Prostate gland (tissue), 2 donors: ENCODE measurements at regions not wholly inside any gene's neighbourhood (a gene's known extent, or its start where the extent isn't known, plus 50 kb on each side); places are given as distances from the start of the nearest gene placed in this dataset.

Experiments used
- DNase-seq: peaks from one replicate; pipeline ENCODE4 v3.0.0-alpha.2; 2019; ENCODE audit warnings: low spot score
- H3K27ac ChIP-seq, 2 donors: fragments of 200-600 bp; sonication (generic); 2 replicates each; pipeline ENCODE4 v1.5.1; 2017 to 2019
- H3K27me3 ChIP-seq: fragments of 200-600 bp; sonication (generic); replicated peaks from 2 replicates; pipeline ENCODE4 v1.5.1; 2019; ENCODE audit not compliant: insufficient read depth
- H3K36me3 ChIP-seq, 2 donors: fragments of 200-600 bp; sonication (generic); 1 replicate in 1 of 2; 2 replicates in 1 of 2; pipeline versions ENCODE4 v1.5.1 to v1.8.1; 2017 to 2019
- H3K4me1 ChIP-seq: fragments of 200-600 bp; sonication (generic); replicated peaks from 2 replicates; pipeline ENCODE4 v1.5.1; 2019
- H3K4me3 ChIP-seq, 2 donors: fragments of 200-600 bp; sonication (generic); 2 replicates each; pipeline ENCODE4 v1.5.1; 2017 to 2019
- H3K9me3 ChIP-seq: fragments of 200-600 bp; sonication (generic); 2 replicates; pipeline ENCODE4 v1.5.1; 2017
- POLR2A ChIP-seq: fragments of 450-650 bp; IDR thresholded peaks from one replicate; pipeline ENCODE4 v1.6.1; 2016; ENCODE audit warnings: antibody characterized with exemption, mild to moderate bottlenecking
- POLR2AphosphoS5 ChIP-seq: sonication (generic); formaldehyde crosslinking; IDR thresholded peaks from one replicate; pipeline ENCODE4 v1.6.1; 2017; ENCODE audit warnings: antibody characterized with exemption
- WGBS: methylation state at CpG from one replicate; pipeline ENCODE4 v1.1.5; 2018; 5-methylcytosine and 5-hydroxymethylcytosine counted together
- intact Hi-C: fragments of 100-400 bp; cut with DNase I; formaldehyde crosslinking; loops from one replicate; pipeline ENCODE4 v1.14.2; 2022
- TF ChIP-seq, protein P1 (sequence below), 4 experiments: fragments of 200-600 bp in 2 of 4; fragments of 450-650 bp in 2 of 4; sonication (generic) in 2 of 4; IDR thresholded peaks; 1 replicate in 3 of 4; 2 replicates in 1 of 4; pipeline ENCODE4 v1.5.1; 2016 to 2019; ENCODE audit warnings: antibody characterized with exemption in 4 of 4, mild to moderate bottlenecking in 2 of 4, moderate library complexity in 2 of 4

DNA sequence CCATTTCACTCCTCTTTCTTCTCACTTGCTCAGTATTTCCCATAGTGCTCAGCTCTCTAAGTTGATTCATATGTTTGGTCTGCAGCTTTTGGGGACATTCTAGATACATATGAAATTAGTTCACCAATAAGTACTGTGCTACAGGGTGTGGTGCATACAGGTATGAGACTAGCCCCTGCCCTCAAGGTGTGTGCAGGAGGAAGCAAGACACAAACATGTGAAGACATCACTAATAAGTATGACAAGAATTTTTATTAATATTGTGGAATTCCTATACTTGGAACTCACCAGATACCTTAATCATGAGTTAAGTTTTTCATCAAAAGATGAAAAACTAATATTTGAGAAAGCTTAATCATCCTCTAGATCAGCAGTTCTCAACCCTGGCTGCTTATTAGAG, 505.2 kb downstream of the ZNF674 start:
- H3K4me3 ChIP-seq = no peak overlapping the region
- no peaks in the 10 kb centered on the region for H3K9me3 ChIP-seq
- H3K36me3 ChIP-seq = no peaks in the 10 kb centered on the region
- TF ChIP-seq POLR2AphosphoS5 (no peak), POLR2A (no peak)
- TF ChIP-seq, protein P1, sequence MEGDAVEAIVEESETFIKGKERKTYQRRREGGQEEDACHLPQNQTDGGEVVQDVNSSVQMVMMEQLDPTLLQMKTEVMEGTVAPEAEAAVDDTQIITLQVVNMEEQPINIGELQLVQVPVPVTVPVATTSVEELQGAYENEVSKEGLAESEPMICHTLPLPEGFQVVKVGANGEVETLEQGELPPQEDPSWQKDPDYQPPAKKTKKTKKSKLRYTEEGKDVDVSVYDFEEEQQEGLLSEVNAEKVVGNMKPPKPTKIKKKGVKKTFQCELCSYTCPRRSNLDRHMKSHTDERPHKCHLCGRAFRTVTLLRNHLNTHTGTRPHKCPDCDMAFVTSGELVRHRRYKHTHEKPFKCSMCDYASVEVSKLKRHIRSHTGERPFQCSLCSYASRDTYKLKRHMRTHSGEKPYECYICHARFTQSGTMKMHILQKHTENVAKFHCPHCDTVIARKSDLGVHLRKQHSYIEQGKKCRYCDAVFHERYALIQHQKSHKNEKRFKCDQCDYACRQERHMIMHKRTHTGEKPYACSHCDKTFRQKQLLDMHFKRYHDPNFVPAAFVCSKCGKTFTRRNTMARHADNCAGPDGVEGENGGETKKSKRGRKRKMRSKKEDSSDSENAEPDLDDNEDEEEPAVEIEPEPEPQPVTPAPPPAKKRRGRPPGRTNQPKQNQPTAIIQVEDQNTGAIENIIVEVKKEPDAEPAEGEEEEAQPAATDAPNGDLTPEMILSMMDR (IDR thresholded peaks at IDR 0.05) = no peak
- no peak for DNase-seq
- H3K27me3 ChIP-seq = no peaks in the 10 kb centered on the region
- intact Hi-C loops = no loop called here
- H3K4me1 ChIP-seq = no peaks in the 10 kb centered on the region
- H3K27ac ChIP-seq = no peak overlapping the region

GRCh38 chrX:46039526-46039925, 505.7 kb downstream of the ZNF674 start:
- TF ChIP-seq, protein P1 (IDR thresholded peaks at IDR 0.05) = no peak
- TF ChIP-seq POLR2AphosphoS5 (no peak), POLR2A (no peak)
- H3K9me3 ChIP-seq = no peaks in the 10 kb centered on the region
- H3K4me3 ChIP-seq = no peak overlapping the region
- no peak overlapping the region for H3K27ac ChIP-seq
- H3K27me3 ChIP-seq = no peaks in the 10 kb centered on the region
- WGBS = 85% methylated on average over 5 of the region's 5 CpGs
- no peaks in the 10 kb centered on the region for H3K36me3 ChIP-seq
- no peak for DNase-seq
- intact Hi-C loops = no loop called here
- no peaks in the 10 kb centered on the region for H3K4me1 ChIP-seq

- Histone ChIP-seq H3K9me3 (no peaks in the 10 kb centered on the region), H3K27ac (no peak overlapping the region), H3K4me3 (no peak overlapping the region), H3K4me1 (no peaks in the 10 kb centered on the region), H3K36me3 (no peaks in the 10 kb centered on the region), H3K27me3 (no peaks in the 10 kb centered on the region)
- no peak for TF ChIP-seq POLR2AphosphoS5
- TF ChIP-seq, protein P1 (IDR thresholded peaks at IDR 0.05) = no peak
- TF ChIP-seq POLR2A = no peak
- no peak for DNase-seq
- intact Hi-C loops = no loop called here
- 95% methylated on average over 1 of the region's 1 CpG for WGBS
Observed at GRCh38 chrX:46036508-46036907, 508.7 kb downstream of the ZNF674 start.

GRCh38 chrX:46034868-46035267, 510.4 kb downstream of the ZNF674 start:
- TF ChIP-seq, protein P1 (IDR thresholded peaks at IDR 0.05) = no peak
- TF ChIP-seq POLR2A = no peak
- no peak for TF ChIP-seq POLR2AphosphoS5
- Histone ChIP-seq H3K36me3 (no peaks in the 10 kb centered on the region), H3K4me1 (no peaks in the 10 kb centered on the region), H3K9me3 (no peaks in the 10 kb centered on the region), H3K27me3 (no peaks in the 10 kb centered on the region), H3K27ac (no peak overlapping the region), H3K4me3 (no peak overlapping the region)
- intact Hi-C loops = no loop called here
- DNase-seq = no peak

- Histone ChIP-seq H3K9me3 (no peaks in the 10 kb centered on the region), H3K27ac (no peak overlapping the region), H3K27me3 (no peaks in the 10 kb centered on the region), H3K36me3 (no peaks in the 10 kb centered on the region), H3K4me3 (no peak overlapping the region), H3K4me1 (no peaks in the 10 kb centered on the region)
- TF ChIP-seq, protein P1 (IDR thresholded peaks at IDR 0.05) = no peak
- no peak for TF ChIP-seq POLR2A
- no peak for TF ChIP-seq POLR2AphosphoS5
- intact Hi-C loops = no loop called here
- DNase-seq = no peak
- 64% methylated on average over 1 of the region's 1 CpG for WGBS
Observed at GRCh38 chrX:46029777-46030176, 515.4 kb downstream of the ZNF674 start.
